HEK293 (cell line): ENCODE measurements at regions not wholly inside any gene's neighbourhood (a gene's known extent, or its start where the extent isn't known, plus 50 kb on each side); places are given as distances from the start of the nearest gene placed in this dataset.

Source experiments
- BCL11B ChIP-seq: fragments of 450-650 bp; formaldehyde crosslinking; IDR thresholded peaks from 2 replicates; pipeline ENCODE4 v1.5.1; 2016; ENCODE audit warnings: low read depth, missing biosample characterization, missing genetic modification characterization
- CTCF ChIP-seq: fragments of 450-650 bp; formaldehyde crosslinking; IDR thresholded peaks from 2 replicates; pipeline ENCODE4 v1.5.1; 2016; ENCODE audit warnings: missing biosample characterization, missing genetic modification characterization
- HIC1 ChIP-seq: fragments of 450-650 bp; formaldehyde crosslinking; IDR thresholded peaks from 2 replicates; pipeline ENCODE4 v1.5.1; 2016; ENCODE audit warnings: missing biosample characterization, missing genetic modification characterization
- RBAK ChIP-seq: fragments of 450-650 bp; formaldehyde crosslinking; IDR thresholded peaks from 2 replicates; pipeline ENCODE4 v1.5.1; 2016; ENCODE audit warnings: missing biosample characterization, missing genetic modification characterization
- ZNF121 ChIP-seq: fragments of 450-650 bp; formaldehyde crosslinking; IDR thresholded peaks from 2 replicates; pipeline ENCODE4 v1.5.1; 2016; ENCODE audit warnings: missing biosample characterization, missing genetic modification characterization
- ZNF175 ChIP-seq: fragments of 450-650 bp; formaldehyde crosslinking; IDR thresholded peaks from 2 replicates; pipeline ENCODE4 v1.5.1; 2016; ENCODE audit warnings: missing biosample characterization, missing genetic modification characterization
- ZNF274 ChIP-seq, 2 experiments: fragments of 200-500 bp in 1 of 2; fragments of 450-650 bp in 1 of 2; sonication (Bioruptor generic) in 1 of 2; formaldehyde crosslinking in 1 of 2; IDR thresholded peaks; 2 replicates each; pipeline versions ENCODE4 v1.5.1 to v1.6.1; 2014 to 2016; ENCODE audit warnings: borderline replicate concordance in 1 of 2, inconsistent platforms in 1 of 2, low read length in 1 of 2, missing biosample characterization in 1 of 2, missing genetic modification characterization in 1 of 2
- ZNF391 ChIP-seq: fragments of 450-650 bp; formaldehyde crosslinking; IDR thresholded peaks from 2 replicates; pipeline ENCODE4 v1.5.1; 2016; ENCODE audit warnings: low read depth, missing biosample characterization, missing genetic modification characterization, borderline replicate concordance
- ZNF449 ChIP-seq: fragments of 450-650 bp; formaldehyde crosslinking; IDR thresholded peaks from 2 replicates; pipeline ENCODE4 v1.5.1; 2017; ENCODE audit warnings: missing biosample characterization, mild to moderate bottlenecking, missing genetic modification characterization, moderate library complexity
- ZNF704 ChIP-seq: fragments of 450-650 bp; formaldehyde crosslinking; IDR thresholded peaks from 2 replicates; pipeline ENCODE4 v1.5.1; 2016; ENCODE audit warnings: missing biosample characterization, missing genetic modification characterization

- TF ChIP-seq ZNF175 (no peak), CTCF (tag by site-specific recombination) (no peak), ZNF704 (no peak), RBAK (tag by site-specific recombination) (no peak), ZNF121 (tag by site-specific recombination) (no peak), ZNF449 (no peak), HIC1 (no peak), BCL11B (no peak), ZNF391 (no peak), ZNF274 (IDR thresholded peaks at IDR 0.05; ENCODE audit: low read length) (no peak), ZNF274 (tag by site-specific recombination; IDR thresholded peaks at IDR 0.05; ENCODE audit: borderline replicate concordance) (no peak)
Measured at GRCh38 chr3:184508938-184509337, 52.6 kb upstream of the EPHB3 start.
